Uterus (tissue), 2 donors: ENCODE measurements at regions not wholly inside any gene's neighbourhood (a gene's known extent, or its start where the extent isn't known, plus 50 kb on each side); places are given as distances from the start of the nearest gene placed in this dataset.

Source experiments
- POLR2A ChIP-seq, 2 donors: fragments of 450-650 bp; IDR thresholded peaks; one replicate each; pipeline ENCODE4 v1.6.1; 2016; ENCODE audit warnings: antibody characterized with exemption in 2 of 2, mild to moderate bottlenecking in 1 of 2, moderate library complexity in 1 of 2
- TF ChIP-seq, protein P1 (sequence below), 4 experiments: fragments of 200-600 bp in 2 of 4; fragments of 450-650 bp in 2 of 4; sonication (generic) in 2 of 4; IDR thresholded peaks; one replicate each; pipeline ENCODE4 v1.5.1; 2016 to 2019; ENCODE audit warnings: antibody characterized with exemption in 4 of 4, mild to moderate bottlenecking in 2 of 4, moderate library complexity in 1 of 4

GRCh38 chr2:187854801-187855200, 300.6 kb upstream of the TFPI start:
- TF ChIP-seq, protein P1, sequence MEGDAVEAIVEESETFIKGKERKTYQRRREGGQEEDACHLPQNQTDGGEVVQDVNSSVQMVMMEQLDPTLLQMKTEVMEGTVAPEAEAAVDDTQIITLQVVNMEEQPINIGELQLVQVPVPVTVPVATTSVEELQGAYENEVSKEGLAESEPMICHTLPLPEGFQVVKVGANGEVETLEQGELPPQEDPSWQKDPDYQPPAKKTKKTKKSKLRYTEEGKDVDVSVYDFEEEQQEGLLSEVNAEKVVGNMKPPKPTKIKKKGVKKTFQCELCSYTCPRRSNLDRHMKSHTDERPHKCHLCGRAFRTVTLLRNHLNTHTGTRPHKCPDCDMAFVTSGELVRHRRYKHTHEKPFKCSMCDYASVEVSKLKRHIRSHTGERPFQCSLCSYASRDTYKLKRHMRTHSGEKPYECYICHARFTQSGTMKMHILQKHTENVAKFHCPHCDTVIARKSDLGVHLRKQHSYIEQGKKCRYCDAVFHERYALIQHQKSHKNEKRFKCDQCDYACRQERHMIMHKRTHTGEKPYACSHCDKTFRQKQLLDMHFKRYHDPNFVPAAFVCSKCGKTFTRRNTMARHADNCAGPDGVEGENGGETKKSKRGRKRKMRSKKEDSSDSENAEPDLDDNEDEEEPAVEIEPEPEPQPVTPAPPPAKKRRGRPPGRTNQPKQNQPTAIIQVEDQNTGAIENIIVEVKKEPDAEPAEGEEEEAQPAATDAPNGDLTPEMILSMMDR (IDR thresholded peaks at IDR 0.05) = no peak
- no peak for TF ChIP-seq POLR2A (IDR thresholded peaks at IDR 0.05)
